CD4-positive, alpha-beta T cell (primary cell): ENCODE measurements at regions not wholly inside any gene's neighbourhood (a gene's known extent, or its start where the extent isn't known, plus 50 kb on each side); places are given as distances from the start of the nearest gene placed in this dataset.
A peak's percentile ranks its signal among the peaks of the same experiment; 100 is the strongest.

Experiments used
- ATAC-seq: fragments of 200-7000 bp; cut with Tn5 transposase; one replicate; pipeline ENCODE4 v1.10.0; 2022; ENCODE audit warnings: mild to moderate bottlenecking; ENCODE audit not compliant: poor library complexity
- CTCF ChIA-PET: fragments of 350-600 bp; sonication (Branson Sonifier 250); formaldehyde crosslinking; loops from one replicate; lab custom pipeline; 2021; ENCODE audit warnings: antibody characterized with exemption, inconsistent platforms; lab: Charles Lee
- POLR2A ChIA-PET: fragments of 350-600 bp; sonication (Branson Sonifier 250); formaldehyde crosslinking; loops from one replicate; lab custom pipeline; 2021; ENCODE audit warnings: antibody characterized with exemption, inconsistent platforms; lab: Charles Lee
- DNase-seq, 14 experiments: peaks; one replicate each; pipeline ENCODE4 v3.0.0-alpha.2; 2013 to 2020; ENCODE audit warnings: mixed read lengths in 2 of 14
- H3K27ac ChIP-seq, 2 donors: one replicate each; pipeline versions ENCODE4 v1.5.1 to v1.7.0; 2013; ENCODE audit warnings: low read length in 2 of 2, low read depth in 1 of 2, mild to moderate bottlenecking in 1 of 2
- H3K27me3 ChIP-seq, 2 experiments: 1 replicate in 1 of 2; 2 replicates in 1 of 2; pipeline versions ENCODE4 v1.6.1 to v1.7.0; 2013; ENCODE audit warnings: low read length in 2 of 2, control low read depth in 1 of 2, mild to moderate bottlenecking in 1 of 2, moderate library complexity in 1 of 2; ENCODE audit not compliant: insufficient read depth in 2 of 2, control insufficient read depth in 1 of 2
- H3K36me3 ChIP-seq: one replicate; pipeline ENCODE4 v1.6.1; 2013; ENCODE audit warnings: low read length, control low read depth; ENCODE audit not compliant: insufficient read depth
- H3K4me1 ChIP-seq: one replicate; pipeline ENCODE4 v1.6.1; 2013; ENCODE audit warnings: low read length, control low read depth; ENCODE audit not compliant: insufficient read depth
- H3K4me3 ChIP-seq: one replicate; pipeline ENCODE4 v1.5.1; 2013; ENCODE audit warnings: mild to moderate bottlenecking, low read length, moderate library complexity
- H3K9me3 ChIP-seq, 2 experiments: 1 replicate in 1 of 2; 2 replicates in 1 of 2; pipeline versions ENCODE4 v1.6.1 to v1.7.0; 2013; ENCODE audit warnings: low read length in 2 of 2, mild to moderate bottlenecking in 2 of 2, control low read depth in 1 of 2, moderate library complexity in 1 of 2; ENCODE audit not compliant: control insufficient read depth in 1 of 2, insufficient read depth in 1 of 2
- H3K27ac Mint-ChIP-seq: one replicate; pipeline ENCODE4 v1.8.0; 2020; ENCODE audit warnings: mixed read lengths
- H3K27me3 Mint-ChIP-seq: one replicate; pipeline ENCODE4 v1.8.0; 2021; ENCODE audit warnings: mixed read lengths
- H3K36me3 Mint-ChIP-seq: one replicate; pipeline ENCODE4 v1.8.0; 2021; ENCODE audit warnings: low read depth, mixed read lengths
- H3K4me1 Mint-ChIP-seq: one replicate; pipeline ENCODE4 v1.8.0; 2021; ENCODE audit warnings: low read depth, mixed read lengths
- H3K4me3 Mint-ChIP-seq: one replicate; pipeline ENCODE4 v1.8.0; 2020; ENCODE audit warnings: mild to moderate bottlenecking, mixed read lengths
- H3K9me3 Mint-ChIP-seq: one replicate; pipeline ENCODE4 v1.8.0; 2020; ENCODE audit warnings: mixed read lengths
- CTCF ChIP-seq: fragments of 200-600 bp; IDR thresholded peaks from one replicate; pipeline ENCODE4 v1.8.0; 2022; ENCODE audit warnings: antibody characterized with exemption, mild to moderate bottlenecking
- intact Hi-C, 2 experiments: fragments of 100-400 bp; cut with DNase I in 1 of 2; cut with micrococcal nuclease in 1 of 2; formaldehyde crosslinking; loops; one replicate each; pipeline versions ENCODE4 v1.15.1 to v1.9.0; 2023 to 2025; cut with DNase I, micrococcal nuclease

GRCh38 chr6:138001750-138002349, 105.4 kb downstream of the PERP start:
- no peaks in the 10 kb centered on the region for H3K27me3 Mint-ChIP-seq
- H3K4me1 Mint-ChIP-seq, result no peaks in the 10 kb centered on the region
- intact Hi-C loops, result loop anchor here (1.0 to 10.0 kb wide), 8 partner anchors 107 to 907 kb away; partner anchors contain the start of gene HEBP2 (in 1 of the 2)
- Histone ChIP-seq H3K36me3 (no peaks in the 10 kb centered on the region), H3K4me3 (no peak overlapping the region), H3K4me1 (no peaks in the 10 kb centered on the region), H3K27me3 (no peaks in the 10 kb centered on the region), H3K9me3 (peaks cover 0 to 4% of the 10 kb centered on the region in 2 experiments), H3K27ac (no peak overlapping the region)
- ChIA-PET CTCF (interaction anchor here (0.7 to 1.2 kb wide), 4 partner anchors 107 to 134 kb away, joined by 3 to 8 read pairs (median 4); partner anchors contain the start of gene TNFAIP3), POLR2A (no interaction called here)
- H3K36me3 Mint-ChIP-seq, result no peaks in the 10 kb centered on the region
- TF ChIP-seq CTCF, result peak; percentile 94
- H3K4me3 Mint-ChIP-seq, result no peak overlapping the region
- ATAC-seq, result peak; percentile 58
- no peak overlapping the region for H3K27ac Mint-ChIP-seq
- peaks cover 2% of the 10 kb centered on the region for H3K9me3 Mint-ChIP-seq
- DNase-seq, result peak; percentile 35 to 80 (median 56)

GRCh38 chr6:138004430-138005287, 102.6 kb downstream of the PERP start:
- DNase-seq (peak in 5 of 14 experiments; percentile 2 to 58 (median 42)), ATAC-seq (no peak)
- no peaks in the 10 kb centered on the region for H3K9me3 ChIP-seq
- intact Hi-C loops, result loop anchor here (5.0 to 10.0 kb wide), 6 partner anchors 283 to 910 kb away; partner anchors contain the start of gene HEBP2 (in 1 of the 2)
- Mint-ChIP-seq H3K4me3 (no peak overlapping the region), H3K27me3 (no peaks in the 10 kb centered on the region), H3K9me3 (no peaks in the 10 kb centered on the region), H3K4me1 (no peaks in the 10 kb centered on the region), H3K27ac (no peak overlapping the region), H3K36me3 (no peaks in the 10 kb centered on the region)
- CTCF ChIA-PET, result interaction anchor here (1.0 to 1.5 kb wide), 7 partner anchors 23 to 733 kb away, joined by 3 to 5 read pairs (median 3); partner anchors contain the start of gene TNFAIP3
- TF ChIP-seq CTCF, result peak; percentile 43
- POLR2A ChIA-PET, result interaction anchor here (0.5 to 0.9 kb wide), 2 partner anchors 297 to 1201 kb away, joined by 3 read pairs; no protein-coding TSS in a partner anchor
- H3K27ac ChIP-seq, result no peak overlapping the region
- H3K4me3 ChIP-seq, result no peak overlapping the region
- no peaks in the 10 kb centered on the region for H3K36me3 ChIP-seq
- no peaks in the 10 kb centered on the region for H3K4me1 ChIP-seq
- H3K27me3 ChIP-seq, result no peaks in the 10 kb centered on the region

- ChIA-PET CTCF (interaction anchor here (1.2 to 1.4 kb wide), 2 partner anchors 61 to 135 kb away, joined by 3 read pairs; no protein-coding TSS in a partner anchor), POLR2A (no interaction called here)
- H3K27me3 ChIP-seq, result no peaks in the 10 kb centered on the region
- DNase-seq (peak in 2 of 14 experiments; percentile 5 to 35), ATAC-seq (peak; percentile 58)
- no peaks in the 10 kb centered on the region for H3K9me3 ChIP-seq
- Mint-ChIP-seq H3K4me3 (no peak overlapping the region), H3K4me1 (no peaks in the 10 kb centered on the region), H3K27ac (no peak overlapping the region), H3K36me3 (no peaks in the 10 kb centered on the region), H3K9me3 (no peaks in the 10 kb centered on the region), H3K27me3 (no peaks in the 10 kb centered on the region)
- TF ChIP-seq CTCF, result no peak
- H3K36me3 ChIP-seq, result no peaks in the 10 kb centered on the region
- no peaks in the 10 kb centered on the region for H3K4me1 ChIP-seq
- no peak overlapping the region for H3K4me3 ChIP-seq
- H3K27ac ChIP-seq, result no peak overlapping the region
- intact Hi-C loops, result loop anchor here (10.0 kb wide), 3 partner anchors 399 to 911 kb away; partner anchors contain the start of gene HEBP2 (in 1 of the 2)
These were observed 101.4 kb downstream of the PERP start for GRCh38 chr6:138005846-138006245.
